ENCODE measurements at regions not wholly inside any gene's neighbourhood (a gene's known extent, or its start where the extent isn't known, plus 50 kb on each side); places are given as distances from the start of the nearest gene placed in this dataset.

DNA sequence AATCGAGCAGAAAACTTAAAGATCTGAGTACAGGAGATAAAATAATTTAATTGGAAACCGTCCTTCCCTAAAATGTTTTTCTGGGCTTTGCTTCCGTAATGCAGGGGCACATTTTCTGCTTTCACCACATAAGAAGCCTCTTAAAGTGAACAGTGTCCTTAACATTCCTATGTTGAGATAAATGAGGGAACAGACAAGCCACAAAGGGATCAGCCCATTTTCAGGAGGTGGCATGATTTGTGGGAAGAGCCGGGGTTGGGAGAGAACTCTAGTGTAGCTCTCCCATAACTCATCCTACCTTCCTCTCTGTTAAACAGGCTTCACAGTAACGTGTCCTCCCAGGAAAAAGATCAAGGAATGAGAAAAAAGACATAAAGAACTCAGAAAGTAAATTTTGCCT is 56.9 kb upstream of the ACVR1C start:
- ChIA-PET POLR2A (no interaction called here), CTCF (ENCODE audit: unreplicated experiment) (no interaction called here)
- Histone ChIP-seq H3K79me2 (ENCODE audit: insufficient read depth, low read depth, low read length) (no peaks in the 10 kb centered on the region), H3K36me3 (ENCODE audit: insufficient read depth, low read length) (no peaks in the 10 kb centered on the region), H3K9me2 (ENCODE audit: insufficient read depth, low read length) (no peaks in the 10 kb centered on the region), H3K4me2 (ENCODE audit: low read length) (no peak overlapping the region), H4K20me1 (ENCODE audit: insufficient read depth, low read length) (no peaks in the 10 kb centered on the region), H3K4me1 (ENCODE audit: insufficient read depth, low read length, poor library complexity, severe bottlenecking) (no peaks in the 10 kb centered on the region), H3K4me3 (ENCODE audit: low read depth, low read length, poor library complexity, severe bottlenecking) (no peak overlapping the region), H2AFZ (ENCODE audit: low read length) (no peak overlapping the region), H3K27ac (ENCODE audit: low read depth, low read length, poor library complexity, severe bottlenecking) (no peak overlapping the region), H3K9me3 (ENCODE audit: low read length) (no peaks in the 10 kb centered on the region)
- BruUV-seq (replicated peaks), result no TSS peak
- intact Hi-C loops (cut with micrococcal nuclease; ENCODE audit: unreplicated experiment), result no loop called here
- TF ChIP-seq, protein P1, sequence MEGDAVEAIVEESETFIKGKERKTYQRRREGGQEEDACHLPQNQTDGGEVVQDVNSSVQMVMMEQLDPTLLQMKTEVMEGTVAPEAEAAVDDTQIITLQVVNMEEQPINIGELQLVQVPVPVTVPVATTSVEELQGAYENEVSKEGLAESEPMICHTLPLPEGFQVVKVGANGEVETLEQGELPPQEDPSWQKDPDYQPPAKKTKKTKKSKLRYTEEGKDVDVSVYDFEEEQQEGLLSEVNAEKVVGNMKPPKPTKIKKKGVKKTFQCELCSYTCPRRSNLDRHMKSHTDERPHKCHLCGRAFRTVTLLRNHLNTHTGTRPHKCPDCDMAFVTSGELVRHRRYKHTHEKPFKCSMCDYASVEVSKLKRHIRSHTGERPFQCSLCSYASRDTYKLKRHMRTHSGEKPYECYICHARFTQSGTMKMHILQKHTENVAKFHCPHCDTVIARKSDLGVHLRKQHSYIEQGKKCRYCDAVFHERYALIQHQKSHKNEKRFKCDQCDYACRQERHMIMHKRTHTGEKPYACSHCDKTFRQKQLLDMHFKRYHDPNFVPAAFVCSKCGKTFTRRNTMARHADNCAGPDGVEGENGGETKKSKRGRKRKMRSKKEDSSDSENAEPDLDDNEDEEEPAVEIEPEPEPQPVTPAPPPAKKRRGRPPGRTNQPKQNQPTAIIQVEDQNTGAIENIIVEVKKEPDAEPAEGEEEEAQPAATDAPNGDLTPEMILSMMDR (conservative IDR thresholded peaks at IDR 0.05; ENCODE audit: low read length), result no peak
- no peak for TF ChIP-seq EZH2phosphoT487 (IDR thresholded peaks at IDR 0.05; ENCODE audit: borderline replicate concordance, low read depth, low read length)
- no peak for DNase-seq (ENCODE audit: low spot score)

DNA sequence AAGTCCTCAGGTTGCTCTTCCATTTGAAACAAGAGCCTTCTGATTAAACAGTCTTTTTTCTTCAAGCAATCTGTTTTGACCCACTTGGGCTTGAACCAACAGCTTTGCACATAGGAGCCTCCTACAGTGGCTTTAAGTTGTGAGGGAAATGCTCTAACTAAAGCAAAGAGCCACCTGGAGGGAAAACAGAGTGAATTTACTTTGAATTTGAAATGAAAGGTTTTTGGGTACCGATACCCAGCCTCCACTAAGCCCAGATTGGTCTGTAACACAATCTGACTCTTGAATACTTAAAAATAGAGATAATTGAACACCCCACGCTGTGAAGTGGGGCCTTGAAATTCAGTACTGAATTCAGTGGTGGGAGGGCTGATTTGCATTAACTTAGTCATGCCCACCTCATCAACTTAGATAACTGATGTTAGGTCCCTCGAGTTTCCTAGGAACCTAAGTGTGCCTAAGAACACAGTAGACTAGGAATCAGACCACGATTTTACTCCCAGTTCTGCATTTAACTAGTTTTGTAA is 56.3 kb upstream of the ACVR1C start:
- POLR2A ChIA-PET, result interaction anchor here (0.8 kb wide), 1 partner anchor 404 kb away, joined by 4 read pairs; no protein-coding TSS in a partner anchor
- intact Hi-C loops (cut with micrococcal nuclease; ENCODE audit: unreplicated experiment), result no loop called here
- H4K20me1 ChIP-seq (ENCODE audit: insufficient read depth, low read length), result no peaks in the 10 kb centered on the region
- BruUV-seq (replicated peaks), result no TSS peak
- H3K4me1 ChIP-seq (ENCODE audit: insufficient read depth, low read length, poor library complexity, severe bottlenecking), result no peaks in the 10 kb centered on the region
- H3K36me3 ChIP-seq (ENCODE audit: insufficient read depth, low read length), result no peaks in the 10 kb centered on the region
- no peak overlapping the region for H3K27ac ChIP-seq (ENCODE audit: low read depth, low read length, poor library complexity, severe bottlenecking)
- DNase-seq (ENCODE audit: low spot score), result no peak
- TF ChIP-seq, protein P1 (conservative IDR thresholded peaks at IDR 0.05; ENCODE audit: low read length), result no peak
- no peak for TF ChIP-seq EZH2phosphoT487 (IDR thresholded peaks at IDR 0.05; ENCODE audit: borderline replicate concordance, low read depth, low read length)
- no peak overlapping the region for H3K4me3 ChIP-seq (ENCODE audit: low read depth, low read length, poor library complexity, severe bottlenecking)
- H2AFZ ChIP-seq (ENCODE audit: low read length), result no peak overlapping the region
- no peaks in the 10 kb centered on the region for H3K9me3 ChIP-seq (ENCODE audit: low read length)
- CTCF ChIA-PET (ENCODE audit: unreplicated experiment), result no interaction called here
- no peaks in the 10 kb centered on the region for H3K79me2 ChIP-seq (ENCODE audit: insufficient read depth, low read depth, low read length)
- no peak overlapping the region for H3K4me2 ChIP-seq (ENCODE audit: low read length)
- H3K9me2 ChIP-seq (ENCODE audit: insufficient read depth, low read length), result no peaks in the 10 kb centered on the region
